GM10266 (cell line): ENCODE measurements at regions not wholly inside any gene's neighbourhood (a gene's known extent, or its start where the extent isn't known, plus 50 kb on each side); places are given as distances from the start of the nearest gene placed in this dataset.

Source experiments
- DNase-seq: peaks from one replicate; pipeline ENCODE4 v3.0.0; 2012; ENCODE audit errors: extremely low spot score
- TF ChIP-seq, protein P1 (sequence below): IDR thresholded peaks from 2 replicates; pipeline ENCODE4 v1.5.1; 2012; ENCODE audit warnings: mild to moderate bottlenecking, low read depth; ENCODE audit not compliant: control insufficient read depth, insufficient read depth; ENCODE audit errors: missing control alignments

DNA sequence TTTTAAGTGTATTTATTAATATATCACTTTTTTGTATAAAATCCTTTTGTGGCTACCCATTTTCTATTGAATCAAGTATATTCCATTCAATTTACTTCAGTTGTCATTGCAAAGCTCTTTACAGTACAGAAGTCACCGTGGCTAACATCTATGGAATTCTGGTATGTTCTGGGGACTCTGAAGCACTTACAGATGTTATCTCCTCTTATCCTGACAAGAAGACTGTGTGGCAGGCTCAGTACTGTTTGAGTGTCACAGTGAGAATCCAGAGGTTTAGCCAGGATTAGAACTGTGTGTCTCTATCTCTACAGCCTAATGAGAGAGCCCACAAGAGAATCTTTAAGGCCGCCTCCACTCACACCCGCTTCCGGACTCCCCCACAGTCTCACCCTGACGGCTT, 78.2 kb upstream of the SORBS2 start:
- no peak for DNase-seq
- TF ChIP-seq, protein P1, sequence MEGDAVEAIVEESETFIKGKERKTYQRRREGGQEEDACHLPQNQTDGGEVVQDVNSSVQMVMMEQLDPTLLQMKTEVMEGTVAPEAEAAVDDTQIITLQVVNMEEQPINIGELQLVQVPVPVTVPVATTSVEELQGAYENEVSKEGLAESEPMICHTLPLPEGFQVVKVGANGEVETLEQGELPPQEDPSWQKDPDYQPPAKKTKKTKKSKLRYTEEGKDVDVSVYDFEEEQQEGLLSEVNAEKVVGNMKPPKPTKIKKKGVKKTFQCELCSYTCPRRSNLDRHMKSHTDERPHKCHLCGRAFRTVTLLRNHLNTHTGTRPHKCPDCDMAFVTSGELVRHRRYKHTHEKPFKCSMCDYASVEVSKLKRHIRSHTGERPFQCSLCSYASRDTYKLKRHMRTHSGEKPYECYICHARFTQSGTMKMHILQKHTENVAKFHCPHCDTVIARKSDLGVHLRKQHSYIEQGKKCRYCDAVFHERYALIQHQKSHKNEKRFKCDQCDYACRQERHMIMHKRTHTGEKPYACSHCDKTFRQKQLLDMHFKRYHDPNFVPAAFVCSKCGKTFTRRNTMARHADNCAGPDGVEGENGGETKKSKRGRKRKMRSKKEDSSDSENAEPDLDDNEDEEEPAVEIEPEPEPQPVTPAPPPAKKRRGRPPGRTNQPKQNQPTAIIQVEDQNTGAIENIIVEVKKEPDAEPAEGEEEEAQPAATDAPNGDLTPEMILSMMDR: no peak

DNA sequence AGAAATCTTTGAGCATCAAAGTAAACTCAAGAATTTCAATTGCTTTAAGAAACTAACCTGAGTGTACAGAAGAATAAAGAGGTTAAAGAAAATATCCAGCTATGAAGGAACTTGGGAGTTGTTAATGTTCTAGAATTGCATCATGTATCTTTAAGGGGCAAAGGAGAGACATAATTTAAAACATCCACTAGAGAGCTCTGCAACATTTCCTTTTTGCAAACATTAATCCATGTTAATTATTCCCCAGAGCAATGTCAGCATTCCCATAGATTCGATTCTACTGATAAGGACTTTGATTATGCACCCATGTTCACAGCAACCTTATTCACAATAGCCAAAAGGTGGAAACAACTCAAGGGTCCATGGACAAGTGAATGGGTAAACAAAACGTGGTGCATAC, 80.2 kb upstream of the SORBS2 start:
- TF ChIP-seq, protein P1: no peak
- no peak for DNase-seq

DNA sequence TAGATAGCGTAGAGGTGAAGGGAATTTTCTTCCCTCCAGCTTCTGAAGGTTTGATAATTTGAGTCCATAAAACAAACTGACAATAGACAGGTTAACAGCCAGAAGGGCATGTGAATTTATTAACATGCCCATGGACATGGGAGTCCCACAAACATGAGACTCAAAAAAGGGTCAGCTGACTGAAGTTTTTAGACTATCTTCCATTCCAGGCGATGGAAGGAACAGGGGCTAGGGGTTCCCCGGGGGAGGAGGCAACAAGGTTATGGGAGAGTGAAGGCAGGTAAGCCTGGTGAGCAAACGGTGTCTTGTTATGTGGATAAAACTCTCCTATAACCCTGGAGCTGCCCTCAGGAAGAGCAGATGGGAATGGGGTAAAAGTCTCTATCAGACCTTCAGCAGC, 81.5 kb upstream of the SORBS2 start:
- no peak for DNase-seq
- TF ChIP-seq, protein P1: no peak

DNA sequence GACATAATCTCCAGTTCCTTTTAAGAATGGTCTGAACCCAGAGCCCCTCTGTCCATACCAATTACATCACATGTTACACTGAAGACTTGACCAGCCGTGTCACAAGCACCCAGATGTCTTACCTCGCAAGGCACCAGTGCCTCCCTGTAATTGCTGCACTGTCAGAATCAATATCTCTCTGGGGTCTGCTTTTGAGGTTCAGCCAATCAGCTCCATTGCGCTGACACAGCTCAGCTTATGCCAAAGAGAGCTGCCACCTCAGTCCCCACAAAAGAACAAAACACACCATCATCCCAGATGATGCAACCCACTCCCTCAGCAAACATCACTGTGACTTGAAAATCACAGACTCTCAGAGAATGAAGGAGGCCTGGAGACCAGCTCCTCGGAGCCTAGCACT, 82.5 kb upstream of the SORBS2 start:
- DNase-seq: no peak
- TF ChIP-seq, protein P1: no peak

DNA sequence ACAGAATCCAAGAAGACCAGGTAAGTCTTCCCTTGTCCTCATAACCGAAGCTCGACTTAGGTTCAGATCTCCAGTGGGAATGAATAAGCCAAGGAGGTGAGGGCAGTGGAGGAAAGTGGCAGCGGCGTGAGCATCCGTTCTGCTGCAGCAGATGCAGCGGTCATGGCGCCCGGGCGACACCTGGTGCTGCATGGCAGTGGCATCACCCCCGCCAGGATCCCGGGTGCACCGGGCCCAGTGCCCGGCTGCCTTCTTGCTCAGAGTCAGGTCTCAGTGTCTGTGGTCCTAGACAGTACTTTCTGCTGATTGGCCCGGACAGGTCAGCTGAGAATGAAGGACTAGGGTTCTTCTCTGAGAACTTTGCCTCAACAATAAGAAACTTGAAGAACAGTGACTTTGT, 83.4 kb upstream of the SORBS2 start:
- TF ChIP-seq, protein P1: no peak
- DNase-seq: no peak

- TF ChIP-seq, protein P1: no peak
- no peak for DNase-seq
These were observed 83.9 kb upstream of the SORBS2 start for GRCh38 chr4:185895866-185896265.

GRCh38 chr4:185896817-185897488, 85.0 kb upstream of the SORBS2 start:
- no peak for DNase-seq
- TF ChIP-seq, protein P1: no peak
